Stimulated activated CD4-positive, alpha-beta T cell treated with anti-CD3 and anti-CD28 coated beads, Interleukin-1b, Interleukin-23, amount 100 ng/mL, for 4 hours (primary cell): ENCODE measurements at regions not wholly inside any gene's neighbourhood (a gene's known extent, or its start where the extent isn't known, plus 50 kb on each side); places are given as distances from the start of the nearest gene placed in this dataset.

ENCODE experiments used
- DNase-seq, 2 donors: peaks; one replicate each; pipeline ENCODE4 v3.0.0-alpha.2; 2020; ENCODE audit warnings: low read depth in 2 of 2

- no peak for DNase-seq
These were observed 404.4 kb downstream of the ARHGEF28 start for GRCh38 chr5:74030371-74030770.

DNA sequence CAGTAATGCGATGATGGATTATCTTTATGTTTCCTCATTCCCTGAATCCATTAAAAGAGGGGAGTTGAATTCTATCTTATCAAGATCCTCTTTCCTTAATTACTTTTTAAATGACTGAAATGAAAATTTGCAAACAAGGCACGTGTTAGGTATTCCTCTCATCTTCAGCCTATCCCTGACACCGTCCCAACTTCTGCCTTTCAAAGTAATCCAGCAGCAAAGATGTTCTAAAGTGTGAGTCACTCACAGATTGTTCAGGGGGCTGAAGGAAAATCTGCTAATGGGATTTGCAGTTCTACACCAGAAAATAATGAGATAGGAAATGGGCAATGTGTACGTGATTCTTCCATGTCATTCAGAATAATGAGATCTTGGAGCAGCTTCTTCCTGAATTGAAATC is 403.0 kb downstream of the ARHGEF28 start:
- DNase-seq: no peak

DNA sequence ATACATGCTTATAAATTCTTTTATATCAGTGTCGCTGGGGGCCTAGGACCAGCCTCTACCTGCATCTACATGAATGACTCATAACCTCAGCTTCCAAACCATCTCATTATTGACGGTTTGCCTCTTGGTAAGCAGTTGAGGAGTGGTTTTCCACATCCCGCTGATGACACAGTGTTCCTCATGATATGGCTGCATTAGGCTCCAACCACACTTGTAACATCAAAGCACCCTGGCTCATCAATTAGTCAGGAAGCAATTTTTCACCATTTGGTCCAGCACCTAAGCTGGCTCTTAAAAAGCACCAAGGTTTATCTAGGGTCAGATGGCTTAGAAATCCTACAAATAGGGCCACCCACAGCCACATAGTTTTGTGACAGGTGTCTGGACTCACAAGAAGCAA is 402.4 kb downstream of the ARHGEF28 start:
- DNase-seq: no peak

- DNase-seq: no peak
These were observed 401.8 kb downstream of the ARHGEF28 start for GRCh38 chr5:74027732-74028338.

DNA sequence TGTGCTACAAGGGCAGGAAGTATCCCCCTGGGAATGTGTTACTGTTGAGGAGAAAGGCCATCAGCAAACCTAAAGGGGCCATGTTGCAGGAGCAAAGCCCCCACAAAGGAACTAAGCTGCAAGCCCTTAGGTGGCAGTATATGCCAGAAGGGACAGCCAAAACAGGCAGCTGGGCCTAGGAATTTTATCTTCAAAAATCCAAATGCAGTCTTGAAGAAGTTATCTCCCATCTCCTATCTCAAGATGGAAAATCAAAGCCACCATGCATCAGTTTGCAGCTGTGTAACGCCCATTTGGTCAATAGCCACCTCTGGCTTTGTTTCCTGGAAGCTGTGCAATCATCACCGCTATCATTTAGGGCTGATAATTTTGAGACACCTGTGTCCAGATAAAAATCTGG is 400.3 kb downstream of the ARHGEF28 start:
- no peak for DNase-seq

GRCh38 chr5:74021126-74021525 is 395.1 kb downstream of the ARHGEF28 start:
- no peak for DNase-seq

DNA sequence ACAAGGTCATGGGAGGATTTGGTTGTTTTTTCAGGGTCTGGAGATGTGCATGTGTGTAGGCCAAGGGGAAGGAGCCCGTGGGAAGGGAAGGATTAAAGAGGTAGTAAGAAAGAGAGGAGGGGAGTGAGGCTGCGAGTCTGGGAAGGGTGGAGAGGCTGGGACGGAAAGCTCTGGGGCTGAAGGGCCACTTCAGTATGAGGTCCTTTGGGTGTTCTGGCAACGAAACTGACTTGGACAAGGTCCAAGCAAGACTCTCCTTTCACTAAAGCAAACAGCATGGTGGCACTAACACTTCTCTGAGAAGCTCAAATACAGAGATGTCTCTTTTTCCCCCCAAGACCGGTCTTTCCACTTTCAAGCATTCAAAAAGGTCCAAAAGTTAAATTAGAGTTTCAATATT is 394.5 kb downstream of the ARHGEF28 start:
- no peak for DNase-seq

DNA sequence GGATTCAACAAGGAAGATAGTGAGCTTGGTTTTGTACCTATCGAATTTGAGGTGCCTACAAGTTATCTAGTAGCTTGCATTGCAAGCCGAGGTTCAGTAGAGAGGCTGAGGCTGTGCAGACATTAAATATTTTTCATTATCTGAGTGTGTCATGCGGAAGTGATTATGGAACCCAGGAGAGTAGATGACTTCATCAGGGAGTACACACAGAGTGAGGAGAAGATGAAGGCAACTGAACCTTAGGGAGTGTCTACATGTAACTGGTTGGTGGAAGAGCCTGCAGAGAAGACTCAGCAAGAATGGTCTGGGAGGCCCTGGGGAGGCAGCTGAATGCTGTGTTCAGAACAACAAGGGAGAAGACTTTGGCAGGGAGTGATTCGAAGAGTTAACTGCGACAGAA is 393.9 kb downstream of the ARHGEF28 start:
- no peak for DNase-seq

DNA sequence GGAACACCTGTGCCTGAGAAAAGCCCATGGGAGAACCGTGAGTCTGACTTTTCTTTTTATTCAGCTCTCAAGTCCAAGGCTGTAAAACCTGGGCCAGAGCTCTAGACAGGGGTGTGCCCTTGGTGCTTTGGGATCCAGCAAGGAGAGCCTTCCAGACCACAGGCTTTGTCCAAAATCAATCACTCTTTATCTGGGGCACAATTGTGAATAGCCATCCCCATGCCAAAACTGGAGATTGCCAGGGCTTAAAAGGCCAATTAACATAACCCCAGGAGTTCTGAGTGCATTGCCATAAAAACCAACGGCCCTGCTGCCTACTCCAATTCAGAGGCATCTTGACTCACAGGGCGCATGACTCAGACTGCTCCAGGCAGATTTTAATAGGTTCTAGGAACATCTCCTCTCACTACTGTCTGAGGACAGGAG is 391.8 kb downstream of the ARHGEF28 start:
- DNase-seq: no peak

DNA sequence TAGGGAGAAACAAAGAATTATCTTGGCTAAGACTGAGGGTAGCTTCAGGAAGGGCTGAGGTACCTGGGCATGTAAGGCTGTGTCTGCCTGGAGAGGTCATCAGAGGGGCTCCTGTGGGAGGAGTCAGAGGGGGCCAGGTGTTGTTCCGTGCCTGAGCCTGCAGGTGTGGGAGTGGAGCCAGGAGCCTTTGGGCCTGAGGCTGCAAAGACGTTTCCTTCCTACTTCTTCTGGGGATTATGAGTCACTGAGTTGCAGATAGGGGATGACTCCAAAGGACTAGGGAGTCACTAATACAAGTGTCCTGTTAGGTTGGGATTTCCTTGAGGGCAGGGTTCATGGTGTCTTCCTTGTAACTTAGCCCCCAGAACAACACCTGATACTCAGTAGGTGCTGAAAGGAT is 391.1 kb downstream of the ARHGEF28 start:
- no peak for DNase-seq

DNA sequence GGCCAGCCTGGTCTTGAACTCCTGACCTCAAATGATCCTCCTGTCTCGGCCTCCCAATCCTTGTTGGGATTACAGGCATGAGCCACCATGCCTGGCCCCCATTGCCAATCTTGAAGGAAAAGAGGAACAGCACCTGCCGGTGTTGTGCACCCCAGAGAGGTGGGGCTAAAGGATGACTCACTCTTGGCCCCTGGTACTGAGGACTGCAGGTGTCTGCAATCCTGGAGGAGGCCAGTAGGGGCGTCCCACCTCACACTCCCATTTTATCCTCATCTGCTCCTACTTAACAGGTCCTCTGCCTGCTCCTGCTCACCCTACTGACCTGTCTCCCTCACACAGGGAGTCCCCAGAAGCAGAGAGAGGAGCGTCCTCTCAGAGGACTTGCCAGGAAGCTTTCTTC is 390.4 kb downstream of the ARHGEF28 start:
- no peak for DNase-seq

DNA sequence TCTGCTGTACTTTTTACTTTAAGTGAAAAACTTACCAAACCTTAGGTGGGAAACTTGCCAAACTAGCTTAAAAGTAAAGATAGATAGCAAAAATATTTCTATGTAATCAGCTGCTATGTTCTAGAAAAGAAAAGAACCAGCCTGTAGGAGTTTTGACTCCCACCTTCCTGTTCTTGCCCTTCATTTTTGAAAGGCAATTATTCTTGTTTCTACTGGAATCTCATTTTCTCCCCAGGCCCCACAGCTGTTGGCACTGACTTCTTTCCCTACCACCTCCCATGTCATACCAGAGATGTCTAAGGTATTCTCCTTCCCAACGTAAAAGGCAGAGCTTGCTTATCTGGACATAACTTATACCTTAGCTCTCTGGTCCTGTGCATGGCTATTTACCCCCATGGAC is 389.7 kb downstream of the ARHGEF28 start:
- DNase-seq: no peak

- no peak for DNase-seq
These were observed 387.2 kb downstream of the ARHGEF28 start for GRCh38 chr5:74013222-74013621.

DNA sequence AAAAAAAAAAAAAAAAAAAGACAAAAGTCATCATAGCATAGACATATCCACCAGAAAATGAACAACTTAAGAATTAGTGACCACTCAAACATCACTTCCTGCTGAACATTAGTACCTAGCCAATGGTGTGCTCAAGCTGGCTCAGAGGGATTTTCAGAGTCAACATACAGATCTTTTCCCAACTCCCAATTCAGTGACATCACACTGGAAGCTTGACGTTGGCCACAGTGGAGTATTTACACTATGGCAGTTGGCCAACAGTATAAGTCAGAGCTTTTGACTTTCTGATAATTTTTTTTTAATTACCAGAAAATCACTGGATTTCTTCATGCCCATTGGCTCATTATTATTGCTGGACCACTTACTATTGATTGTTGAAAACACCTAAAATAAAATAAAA is 383.5 kb downstream of the ARHGEF28 start:
- no peak for DNase-seq

DNA sequence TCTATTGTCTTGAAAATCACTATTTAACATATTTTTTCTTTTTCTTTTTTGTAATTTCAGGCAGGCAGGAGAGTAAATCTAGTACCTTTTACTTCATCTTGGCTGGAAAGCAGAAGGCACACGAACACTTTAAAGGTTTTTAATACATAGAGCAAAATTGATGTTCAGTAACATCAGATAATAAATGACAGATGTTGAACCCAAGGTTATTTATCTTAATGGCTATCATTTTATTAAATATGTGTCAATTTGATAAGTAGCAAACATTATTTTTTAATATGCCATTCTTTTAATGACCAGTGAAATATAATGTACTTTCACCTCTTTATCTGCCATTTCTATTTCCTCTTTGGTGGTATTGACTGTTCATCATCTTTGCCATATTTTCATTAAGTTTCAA is 381.2 kb downstream of the ARHGEF28 start:
- no peak for DNase-seq

DNA sequence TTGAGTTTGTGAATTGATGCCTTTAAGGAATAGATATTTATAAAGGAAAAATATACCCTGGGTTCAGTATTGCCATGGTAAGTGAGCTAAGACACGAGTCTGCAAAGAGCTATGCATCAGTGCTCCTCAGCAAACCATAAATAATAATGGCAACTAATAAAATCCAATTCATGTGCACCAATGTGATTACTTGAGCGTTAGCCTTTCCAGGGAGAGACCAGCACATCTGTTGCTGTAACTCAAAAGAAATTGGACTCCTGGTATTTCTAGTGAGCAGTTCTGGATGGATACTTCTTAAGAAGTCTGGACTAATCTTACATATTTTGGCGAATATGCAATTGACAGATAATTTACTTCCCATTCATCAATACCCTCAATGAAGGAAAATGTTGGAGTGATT is 373.3 kb downstream of the ARHGEF28 start:
- DNase-seq: no peak

DNA sequence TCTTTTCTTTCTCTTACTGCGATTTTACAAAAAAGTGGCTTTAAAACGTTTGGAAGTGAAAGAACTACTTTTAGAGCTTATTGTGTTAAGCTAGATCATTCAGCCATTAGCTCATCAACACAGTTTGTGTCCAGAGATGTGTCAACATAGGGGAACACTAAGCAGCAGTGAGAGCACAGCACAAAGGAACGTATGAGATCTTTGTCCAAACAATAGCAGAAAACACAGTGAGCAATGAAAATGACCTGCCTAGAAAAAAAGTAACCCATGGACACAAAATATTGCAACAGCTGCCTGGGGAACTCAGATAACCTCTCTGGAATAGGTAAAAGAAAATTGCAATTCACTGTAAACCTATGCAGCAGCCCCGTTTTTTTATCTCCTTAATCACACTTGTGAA is 372.5 kb downstream of the ARHGEF28 start:
- DNase-seq: no peak

DNA sequence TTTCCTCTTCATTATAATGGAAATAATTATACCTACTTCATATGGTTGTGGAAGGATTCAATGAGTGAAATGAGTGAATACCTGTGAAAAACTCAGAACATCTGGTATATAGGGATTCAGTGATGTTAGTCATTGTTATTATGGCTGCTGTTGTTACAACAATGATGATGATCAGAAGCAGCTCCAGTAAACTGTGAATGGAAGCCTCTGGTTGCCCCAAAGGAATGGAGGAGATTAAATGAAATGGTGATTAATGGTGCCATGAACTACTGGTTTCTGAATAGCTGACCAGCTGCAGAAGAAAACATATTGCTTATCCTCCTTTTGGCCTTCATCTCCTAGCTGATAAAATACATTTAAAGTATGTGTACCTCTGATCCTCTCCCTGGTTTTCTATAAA is 372.0 kb downstream of the ARHGEF28 start:
- DNase-seq: no peak

GRCh38 chr5:73996151-73996755 is 370.3 kb downstream of the ARHGEF28 start:
- DNase-seq: no peak

DNA sequence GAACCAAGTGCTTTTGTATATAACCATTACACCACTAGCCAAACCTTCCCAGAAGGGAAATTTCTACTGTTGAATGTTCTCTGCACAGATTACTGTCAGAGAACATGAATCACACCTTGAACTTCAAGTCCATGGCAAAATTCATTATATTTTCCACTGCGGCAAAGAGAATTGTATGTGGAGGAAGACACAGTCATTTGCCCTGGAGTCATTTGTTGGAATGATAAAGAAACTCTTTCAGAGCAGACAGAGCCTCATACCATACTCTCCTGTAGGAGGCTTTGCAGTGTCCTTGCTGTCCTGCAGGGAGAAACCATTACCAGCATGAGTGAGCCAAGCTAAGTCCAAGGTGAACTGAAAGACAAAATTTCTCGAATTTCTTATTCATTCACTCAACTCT is 369.0 kb downstream of the ARHGEF28 start:
- DNase-seq: no peak
